ENCODE measurements at regions not wholly inside any gene's neighbourhood (a gene's known extent, or its start where the extent isn't known, plus 50 kb on each side); places are given as distances from the start of the nearest gene placed in this dataset.

DNA sequence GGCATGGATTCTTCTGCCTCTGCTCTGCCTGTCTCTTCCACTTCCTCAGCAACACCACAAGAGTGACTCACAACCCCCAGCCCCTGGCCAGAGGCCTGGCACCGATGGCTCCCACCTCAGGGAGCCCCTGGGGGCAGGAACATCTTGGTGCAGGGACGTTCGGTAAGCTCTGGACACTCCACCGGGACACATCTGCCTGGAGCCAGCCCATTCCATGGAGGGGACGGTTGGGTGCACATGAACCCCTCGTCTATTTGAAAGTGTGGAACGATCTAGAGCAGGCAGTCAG, 246.5 kb downstream of the ERMARD start:
- TF ChIP-seq, protein P1, sequence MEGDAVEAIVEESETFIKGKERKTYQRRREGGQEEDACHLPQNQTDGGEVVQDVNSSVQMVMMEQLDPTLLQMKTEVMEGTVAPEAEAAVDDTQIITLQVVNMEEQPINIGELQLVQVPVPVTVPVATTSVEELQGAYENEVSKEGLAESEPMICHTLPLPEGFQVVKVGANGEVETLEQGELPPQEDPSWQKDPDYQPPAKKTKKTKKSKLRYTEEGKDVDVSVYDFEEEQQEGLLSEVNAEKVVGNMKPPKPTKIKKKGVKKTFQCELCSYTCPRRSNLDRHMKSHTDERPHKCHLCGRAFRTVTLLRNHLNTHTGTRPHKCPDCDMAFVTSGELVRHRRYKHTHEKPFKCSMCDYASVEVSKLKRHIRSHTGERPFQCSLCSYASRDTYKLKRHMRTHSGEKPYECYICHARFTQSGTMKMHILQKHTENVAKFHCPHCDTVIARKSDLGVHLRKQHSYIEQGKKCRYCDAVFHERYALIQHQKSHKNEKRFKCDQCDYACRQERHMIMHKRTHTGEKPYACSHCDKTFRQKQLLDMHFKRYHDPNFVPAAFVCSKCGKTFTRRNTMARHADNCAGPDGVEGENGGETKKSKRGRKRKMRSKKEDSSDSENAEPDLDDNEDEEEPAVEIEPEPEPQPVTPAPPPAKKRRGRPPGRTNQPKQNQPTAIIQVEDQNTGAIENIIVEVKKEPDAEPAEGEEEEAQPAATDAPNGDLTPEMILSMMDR (IDR thresholded peaks at IDR 0.05; ENCODE audit: borderline replicate concordance, extremely low read depth, low read length, poor library complexity, severe bottlenecking), result no peak
- TF ChIP-seq EZH2 (IDR thresholded peaks at IDR 0.05; ENCODE audit: borderline replicate concordance, low read depth, low read length, severe bottlenecking), result no peak

All from DND-41 (cell line).